GM12865 (cell line): ENCODE measurements at regions not wholly inside any gene's neighbourhood (a gene's known extent, or its start where the extent isn't known, plus 50 kb on each side); places are given as distances from the start of the nearest gene placed in this dataset.

Experiments used
- DNase-seq: peaks from one replicate; pipeline ENCODE4 v3.0.0; 2010; ENCODE audit warnings: low read depth
- H3K4me3 ChIP-seq: 2 replicates; pipeline ENCODE4 v1.5.1; 2011; ENCODE audit warnings: mild to moderate bottlenecking, low read depth, low read length, control low read depth
- TF ChIP-seq, protein P1 (sequence below): IDR thresholded peaks from 2 replicates; pipeline ENCODE4 v1.5.1; 2011; ENCODE audit warnings: low read length, control low read depth, low read depth, inconsistent platforms; ENCODE audit not compliant: insufficient read depth; ENCODE audit errors: missing control alignments

- no peak overlapping the region for H3K4me3 ChIP-seq
- TF ChIP-seq, protein P1, sequence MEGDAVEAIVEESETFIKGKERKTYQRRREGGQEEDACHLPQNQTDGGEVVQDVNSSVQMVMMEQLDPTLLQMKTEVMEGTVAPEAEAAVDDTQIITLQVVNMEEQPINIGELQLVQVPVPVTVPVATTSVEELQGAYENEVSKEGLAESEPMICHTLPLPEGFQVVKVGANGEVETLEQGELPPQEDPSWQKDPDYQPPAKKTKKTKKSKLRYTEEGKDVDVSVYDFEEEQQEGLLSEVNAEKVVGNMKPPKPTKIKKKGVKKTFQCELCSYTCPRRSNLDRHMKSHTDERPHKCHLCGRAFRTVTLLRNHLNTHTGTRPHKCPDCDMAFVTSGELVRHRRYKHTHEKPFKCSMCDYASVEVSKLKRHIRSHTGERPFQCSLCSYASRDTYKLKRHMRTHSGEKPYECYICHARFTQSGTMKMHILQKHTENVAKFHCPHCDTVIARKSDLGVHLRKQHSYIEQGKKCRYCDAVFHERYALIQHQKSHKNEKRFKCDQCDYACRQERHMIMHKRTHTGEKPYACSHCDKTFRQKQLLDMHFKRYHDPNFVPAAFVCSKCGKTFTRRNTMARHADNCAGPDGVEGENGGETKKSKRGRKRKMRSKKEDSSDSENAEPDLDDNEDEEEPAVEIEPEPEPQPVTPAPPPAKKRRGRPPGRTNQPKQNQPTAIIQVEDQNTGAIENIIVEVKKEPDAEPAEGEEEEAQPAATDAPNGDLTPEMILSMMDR: no peak
- no peak for DNase-seq
Measured at GRCh38 chr5:26538226-26538625, 500.2 kb downstream of the CDH9 start.

- TF ChIP-seq, protein P1: no peak
- no peak overlapping the region for H3K4me3 ChIP-seq
- no peak for DNase-seq
Measured at GRCh38 chr5:26535215-26535614, 503.2 kb downstream of the CDH9 start.

DNA sequence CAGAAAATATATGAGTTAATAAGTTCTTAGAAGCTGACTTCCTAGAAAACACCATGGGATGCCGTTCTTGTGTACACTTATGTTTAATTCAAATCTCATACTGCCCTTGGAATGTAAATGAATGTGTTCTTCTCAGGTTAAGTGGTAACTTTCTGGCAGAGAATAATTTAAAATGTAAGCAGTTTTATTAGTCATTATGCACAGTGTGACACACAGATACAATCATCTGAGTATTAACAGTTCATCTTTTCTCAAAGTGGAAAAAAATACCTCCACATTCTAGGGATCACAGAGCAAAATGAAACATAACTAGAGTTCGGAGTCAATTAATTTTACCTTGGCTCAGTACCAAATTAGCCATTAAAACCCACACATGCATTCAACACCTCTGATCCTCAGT, 508.1 kb downstream of the CDH9 start:
- no peak overlapping the region for H3K4me3 ChIP-seq
- TF ChIP-seq, protein P1: no peak
- no peak for DNase-seq

DNA sequence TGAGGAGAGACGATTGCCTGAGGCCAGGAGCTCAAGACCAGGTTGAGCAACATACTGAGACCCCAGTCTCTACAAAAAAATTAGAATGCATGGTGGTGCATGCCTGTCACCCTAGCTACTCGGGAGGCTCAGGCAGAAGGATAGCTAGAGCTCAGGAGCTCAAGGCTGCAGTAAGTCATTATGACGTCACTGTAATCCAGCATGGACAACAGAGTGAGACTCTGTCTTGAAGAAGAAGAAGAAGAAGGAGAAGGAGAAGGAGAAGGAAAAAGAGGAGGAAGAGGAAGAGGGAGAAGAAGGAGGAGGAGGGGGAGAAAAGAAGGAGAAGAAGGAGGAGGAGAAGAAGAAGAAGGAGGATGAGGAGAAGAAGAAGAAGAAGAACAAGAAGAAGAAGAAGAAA, 519.1 kb downstream of the CDH9 start:
- no peak overlapping the region for H3K4me3 ChIP-seq
- TF ChIP-seq, protein P1: no peak
- no peak for DNase-seq

DNA sequence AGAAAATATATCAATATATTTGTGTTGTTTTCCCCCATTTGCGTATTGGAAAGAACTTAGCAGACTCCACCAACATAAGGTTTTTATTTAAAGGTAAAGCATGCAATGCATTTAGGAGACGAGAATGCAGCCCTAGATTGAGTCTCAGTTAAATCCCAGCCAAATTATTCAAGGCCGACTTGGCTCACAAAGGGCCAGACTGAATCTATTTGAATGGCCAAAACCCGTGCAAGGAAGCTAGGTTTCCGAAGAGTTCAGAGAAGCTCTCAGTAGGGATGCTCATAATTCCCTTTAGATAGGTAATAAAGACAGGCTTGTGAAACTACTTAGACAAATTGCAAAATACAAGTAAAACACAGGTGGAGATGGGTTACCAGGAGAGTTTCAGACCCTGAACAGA, 520.3 kb downstream of the CDH9 start:
- H3K4me3 ChIP-seq: no peak overlapping the region
- TF ChIP-seq, protein P1: no peak
- no peak for DNase-seq

GRCh38 chr5:26498972-26499371, 539.4 kb downstream of the CDH9 start:
- no peak overlapping the region for H3K4me3 ChIP-seq
- no peak for DNase-seq
- TF ChIP-seq, protein P1: no peak

DNA sequence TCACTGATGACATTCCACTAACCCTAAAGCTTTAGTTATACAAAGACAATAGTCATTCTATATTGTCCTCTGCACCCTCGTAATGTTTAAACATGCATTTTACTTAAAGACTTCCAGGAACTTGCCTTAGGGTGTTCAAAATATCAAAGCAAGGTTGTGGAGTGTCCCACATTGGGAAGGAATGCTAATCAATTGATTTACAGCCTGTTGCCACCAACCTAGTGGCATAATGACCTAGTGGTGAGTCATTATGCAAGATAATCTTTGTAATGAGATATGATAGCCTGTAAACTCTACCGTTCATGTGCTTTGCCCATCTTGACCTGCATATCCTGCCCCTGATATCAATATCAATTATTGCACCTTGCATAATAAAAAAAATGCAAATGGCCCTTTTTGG, 542.9 kb downstream of the CDH9 start:
- H3K4me3 ChIP-seq: no peak overlapping the region
- TF ChIP-seq, protein P1: no peak
- no peak for DNase-seq
